Ishikawa (cell line): ENCODE measurements at regions not wholly inside any gene's neighbourhood (a gene's known extent, or its start where the extent isn't known, plus 50 kb on each side); places are given as distances from the start of the nearest gene placed in this dataset.

Experiments used
- CEBPB ChIP-seq: IDR thresholded peaks from 2 replicates; pipeline ENCODE4 v1.6.1; 2012
- EP300 ChIP-seq: IDR thresholded peaks from 2 replicates; pipeline ENCODE4 v1.6.1; 2012; ENCODE audit warnings: borderline replicate concordance
- RAD21 ChIP-seq: IDR thresholded peaks from 2 replicates; pipeline ENCODE4 v1.6.1; 2012; ENCODE audit warnings: low read depth
- REST ChIP-seq: IDR thresholded peaks from 2 replicates; pipeline ENCODE4 v1.6.1; 2012; ENCODE audit warnings: low read depth, mild to moderate bottlenecking
- TAF1 ChIP-seq: IDR thresholded peaks from 2 replicates; pipeline ENCODE4 v1.6.1; 2012; ENCODE audit warnings: low read depth, mild to moderate bottlenecking
- TEAD4 ChIP-seq: IDR thresholded peaks from 2 replicates; pipeline ENCODE4 v1.6.1; 2012
- YY1 ChIP-seq: IDR thresholded peaks from 2 replicates; pipeline ENCODE4 v1.6.1; 2012; ENCODE audit warnings: low read depth

- TF ChIP-seq TAF1 (no peak), TEAD4 (no peak), REST (no peak), YY1 (no peak), CEBPB (no peak), EP300 (no peak), RAD21 (no peak)
Measured at GRCh38 chr14:88960496-88960895, 136.0 kb downstream of the TTC8 start.
